ENCODE measurements at regions not wholly inside any gene's neighbourhood (a gene's known extent, or its start where the extent isn't known, plus 50 kb on each side); places are given as distances from the start of the nearest gene placed in this dataset.

GRCh38 chr2:19114126-19114525 lies 244.3 kb downstream of the OSR1 start:
- Histone ChIP-seq H3K9me3 (ENCODE audit: control insufficient read depth in 2 of 3, low read length in 3 of 3) (no peaks in the 10 kb centered on the region), H3K36me3 (ENCODE audit: control insufficient read depth in 2 of 3, insufficient read depth in 3 of 3, low read length in 3 of 3) (no peaks in the 10 kb centered on the region), H3K27ac (ENCODE audit: low read depth, low read length) (no peak overlapping the region), H3K27me3 (ENCODE audit: control insufficient read depth in 2 of 2, insufficient read depth in 2 of 2, low read length in 2 of 2) (no peaks in the 10 kb centered on the region), H3K4me1 (ENCODE audit: control insufficient read depth in 2 of 2, insufficient read depth in 2 of 2, low read length in 2 of 2) (no peaks in the 10 kb centered on the region), H3K4me3 (ENCODE audit: low read length) (no peak overlapping the region)
- Mint-ChIP-seq H3K4me1 (no peaks in the 10 kb centered on the region), H3K9me3 (peaks cover 0 to 9% (median 2%) of the 10 kb centered on the region in 11 donors), H3K27me3 (peaks cover 0 to 8% (median 4%) of the 10 kb centered on the region in 5 donors), H3K36me3 (peaks cover 0 to 5% (median 0%) of the 10 kb centered on the region in 5 donors), H3K27ac (no peak overlapping the region), H3K4me3 (no peak overlapping the region)
- ChIA-PET POLR2A (no interaction called here), CTCF (no interaction called here)
- intact Hi-C loops (cut with micrococcal nuclease): no loop called here
- ATAC-seq (no peak), DNase-seq (no peak)

DNA sequence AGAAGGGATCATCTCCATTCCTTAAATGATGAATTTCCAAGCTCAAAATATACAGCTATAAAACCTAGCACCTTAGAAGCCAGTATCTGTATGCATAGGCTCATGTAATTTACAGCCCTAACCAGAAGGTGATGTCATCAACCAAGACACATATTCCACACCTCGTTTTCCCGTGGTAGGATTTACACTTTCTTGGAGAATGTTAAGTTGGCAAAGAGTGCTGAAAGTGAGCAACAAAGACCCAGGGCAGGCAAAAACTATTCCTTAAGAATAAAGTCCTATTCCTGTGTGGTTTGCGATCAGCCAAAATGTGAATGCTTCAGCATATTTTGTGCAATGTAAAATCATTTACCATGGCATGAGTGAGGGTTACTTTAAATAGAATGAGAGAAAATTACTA lies 247.1 kb downstream of the OSR1 start:
- intact Hi-C loops (cut with micrococcal nuclease): no loop called here
- DNase-seq (no peak), ATAC-seq (no peak)
- no peaks in the 10 kb centered on the region for H3K4me1 ChIP-seq (ENCODE audit: control insufficient read depth in 2 of 2, insufficient read depth in 2 of 2, low read length in 2 of 2)
- Mint-ChIP-seq H3K27me3 (peaks cover 0 to 10% (median 5%) of the 10 kb centered on the region in 5 donors), H3K36me3 (no peaks in the 10 kb centered on the region), H3K4me3 (no peak overlapping the region), H3K4me1 (no peaks in the 10 kb centered on the region), H3K27ac (no peak overlapping the region), H3K9me3 (peaks cover 0 to 3% (median 0%) of the 10 kb centered on the region in 11 donors)
- ChIA-PET POLR2A (no interaction called here), CTCF (no interaction called here)
- no peak overlapping the region for H3K27ac ChIP-seq (ENCODE audit: low read depth, low read length)
- no peak overlapping the region for H3K4me3 ChIP-seq (ENCODE audit: low read length)
- no peaks in the 10 kb centered on the region for H3K9me3 ChIP-seq (ENCODE audit: control insufficient read depth in 2 of 3, low read length in 3 of 3)
- H3K36me3 ChIP-seq (ENCODE audit: control insufficient read depth in 2 of 3, insufficient read depth in 3 of 3, low read length in 3 of 3): no peaks in the 10 kb centered on the region
- no peaks in the 10 kb centered on the region for H3K27me3 ChIP-seq (ENCODE audit: control insufficient read depth in 2 of 2, insufficient read depth in 2 of 2, low read length in 2 of 2)

DNA sequence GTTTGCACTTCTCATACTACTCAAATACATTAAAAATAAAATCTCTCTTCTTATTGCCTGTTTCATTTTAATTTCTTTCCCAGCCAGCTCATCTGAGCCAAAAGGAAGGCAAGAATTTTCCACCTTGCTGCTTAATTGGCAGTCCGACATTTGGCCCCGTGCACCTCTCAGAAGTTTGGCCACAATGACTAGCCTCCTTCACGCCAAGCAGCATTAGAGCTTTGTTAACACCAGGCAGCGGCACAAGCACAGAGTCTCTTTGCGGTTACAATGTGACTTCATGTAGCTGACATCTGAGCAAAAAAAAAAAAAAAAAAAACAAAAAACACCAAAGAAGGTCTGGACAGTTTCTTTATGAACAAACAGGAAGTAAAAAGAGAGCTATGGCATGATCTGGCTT lies 248.9 kb downstream of the OSR1 start:
- ATAC-seq: no peak
- Histone ChIP-seq H3K27me3 (ENCODE audit: control insufficient read depth in 2 of 2, insufficient read depth in 2 of 2, low read length in 2 of 2) (no peaks in the 10 kb centered on the region), H3K27ac (ENCODE audit: low read depth, low read length) (no peak overlapping the region), H3K9me3 (ENCODE audit: control insufficient read depth in 2 of 3, low read length in 3 of 3) (no peaks in the 10 kb centered on the region), H3K36me3 (ENCODE audit: control insufficient read depth in 2 of 3, insufficient read depth in 3 of 3, low read length in 3 of 3) (no peaks in the 10 kb centered on the region), H3K4me1 (ENCODE audit: control insufficient read depth in 2 of 2, insufficient read depth in 2 of 2, low read length in 2 of 2) (no peaks in the 10 kb centered on the region), H3K4me3 (ENCODE audit: low read length) (no peak overlapping the region)
- no peak for DNase-seq
- CTCF ChIA-PET: no interaction called here
- H3K9me3 Mint-ChIP-seq: peaks cover 0 to 3% (median 0%) of the 10 kb centered on the region in 11 donors
- H3K4me3 Mint-ChIP-seq: no peak overlapping the region
- intact Hi-C loops (cut with micrococcal nuclease): no loop called here
- POLR2A ChIA-PET: no interaction called here
- no peaks in the 10 kb centered on the region for H3K4me1 Mint-ChIP-seq
- no peak overlapping the region for H3K27ac Mint-ChIP-seq
- H3K36me3 Mint-ChIP-seq: no peaks in the 10 kb centered on the region
- H3K27me3 Mint-ChIP-seq: peaks cover 0 to 10% (median 5%) of the 10 kb centered on the region in 5 donors

DNA sequence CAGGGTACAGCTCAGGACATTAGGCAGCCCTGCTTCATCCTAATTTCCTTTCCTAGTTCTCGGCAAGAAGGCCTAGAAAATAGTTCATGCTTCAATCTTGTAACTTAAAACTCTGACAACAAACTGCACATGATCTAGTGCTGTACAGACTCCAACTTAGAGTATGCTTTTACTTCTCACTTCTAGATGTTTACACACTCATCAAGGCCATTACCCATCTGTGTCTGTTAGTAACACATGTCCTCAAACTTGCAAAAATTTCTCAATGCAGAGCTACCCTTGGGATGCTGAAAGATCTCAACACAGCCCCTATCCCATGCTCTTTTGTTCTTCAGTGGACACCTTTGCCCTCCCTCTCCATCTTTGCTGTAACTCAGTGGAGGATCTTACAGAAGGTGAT lies 252.0 kb downstream of the OSR1 start:
- Histone ChIP-seq H3K36me3 (ENCODE audit: control insufficient read depth in 2 of 3, insufficient read depth in 3 of 3, low read length in 3 of 3) (no peaks in the 10 kb centered on the region), H3K4me1 (ENCODE audit: control insufficient read depth in 2 of 2, insufficient read depth in 2 of 2, low read length in 2 of 2) (no peaks in the 10 kb centered on the region), H3K4me3 (ENCODE audit: low read length) (no peak overlapping the region), H3K9me3 (ENCODE audit: control insufficient read depth in 2 of 3, low read length in 3 of 3) (no peaks in the 10 kb centered on the region), H3K27me3 (ENCODE audit: control insufficient read depth in 2 of 2, insufficient read depth in 2 of 2, low read length in 2 of 2) (no peaks in the 10 kb centered on the region), H3K27ac (ENCODE audit: low read depth, low read length) (no peak overlapping the region)
- peaks cover 0 to 3% (median 0%) of the 10 kb centered on the region in 11 donors for H3K9me3 Mint-ChIP-seq
- intact Hi-C loops (cut with micrococcal nuclease): no loop called here
- DNase-seq (no peak), ATAC-seq (no peak)
- H3K36me3 Mint-ChIP-seq: no peaks in the 10 kb centered on the region
- H3K27me3 Mint-ChIP-seq: peaks cover 0 to 7% (median 5%) of the 10 kb centered on the region in 5 donors
- H3K4me1 Mint-ChIP-seq: no peaks in the 10 kb centered on the region
- CTCF ChIA-PET: no interaction called here
- H3K27ac Mint-ChIP-seq: no peak overlapping the region
- H3K4me3 Mint-ChIP-seq: no peak overlapping the region
- POLR2A ChIA-PET: no interaction called here

- Mint-ChIP-seq H3K4me1 (no peaks in the 10 kb centered on the region), H3K4me3 (no peak overlapping the region), H3K27me3 (peaks cover 0 to 7% (median 5%) of the 10 kb centered on the region in 5 donors), H3K36me3 (no peaks in the 10 kb centered on the region), H3K9me3 (peaks cover 0 to 3% (median 0%) of the 10 kb centered on the region in 11 donors), H3K27ac (no peak overlapping the region)
- no peaks in the 10 kb centered on the region for H3K27me3 ChIP-seq (ENCODE audit: control insufficient read depth in 2 of 2, insufficient read depth in 2 of 2, low read length in 2 of 2)
- ChIA-PET CTCF (no interaction called here), POLR2A (no interaction called here)
- no peaks in the 10 kb centered on the region for H3K4me1 ChIP-seq (ENCODE audit: control insufficient read depth in 2 of 2, insufficient read depth in 2 of 2, low read length in 2 of 2)
- H3K9me3 ChIP-seq (ENCODE audit: control insufficient read depth in 2 of 3, low read length in 3 of 3): no peaks in the 10 kb centered on the region
- DNase-seq (no peak), ATAC-seq (no peak)
- H3K4me3 ChIP-seq (ENCODE audit: low read length): no peak overlapping the region
- intact Hi-C loops (cut with micrococcal nuclease): no loop called here
- no peaks in the 10 kb centered on the region for H3K36me3 ChIP-seq (ENCODE audit: control insufficient read depth in 2 of 3, insufficient read depth in 3 of 3, low read length in 3 of 3)
- H3K27ac ChIP-seq (ENCODE audit: low read depth, low read length): no peak overlapping the region
These were observed 253.9 kb downstream of the OSR1 start for GRCh38 chr2:19104503-19104902.

DNA sequence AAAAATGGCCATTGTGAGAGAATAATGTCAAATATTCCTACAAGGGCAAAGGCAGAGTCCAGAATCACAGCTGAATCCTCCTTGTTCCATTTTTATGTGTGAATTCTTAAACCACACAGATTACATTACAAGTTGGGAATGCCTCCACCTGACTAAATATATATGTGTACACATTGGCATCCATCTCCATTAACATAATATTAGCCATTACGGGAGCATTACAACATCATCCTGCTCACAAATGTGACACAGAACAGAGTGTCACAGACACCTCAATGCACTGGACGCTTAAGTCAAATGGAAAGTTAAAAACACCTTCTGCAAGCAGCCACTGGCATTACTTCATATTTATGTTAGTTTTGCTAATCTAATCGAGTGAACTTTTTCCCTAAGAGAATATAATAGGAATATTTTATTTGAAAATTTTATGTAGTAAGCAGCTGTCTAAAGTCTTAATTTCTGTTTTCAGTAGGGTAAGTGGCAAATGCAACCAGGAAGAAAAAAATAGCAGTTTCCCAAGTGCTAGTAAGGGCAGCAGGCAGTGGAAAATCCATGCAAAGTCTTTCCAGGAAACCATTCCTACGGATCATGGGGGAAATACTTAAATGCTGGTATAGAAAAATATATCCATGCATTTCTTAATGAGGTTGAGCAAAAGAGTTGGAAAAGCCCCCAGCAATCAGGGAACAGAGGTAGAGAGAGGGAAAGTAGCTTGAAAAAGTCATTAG lies 255.6 kb downstream of the OSR1 start:
- H3K4me1 Mint-ChIP-seq: no peaks in the 10 kb centered on the region
- no peak for DNase-seq
- Histone ChIP-seq H3K9me3 (ENCODE audit: control insufficient read depth in 2 of 3, low read length in 3 of 3) (no peaks in the 10 kb centered on the region), H3K4me1 (ENCODE audit: control insufficient read depth in 2 of 2, insufficient read depth in 2 of 2, low read length in 2 of 2) (no peaks in the 10 kb centered on the region), H3K27ac (ENCODE audit: low read depth, low read length) (no peak overlapping the region), H3K27me3 (ENCODE audit: control insufficient read depth in 2 of 2, insufficient read depth in 2 of 2, low read length in 2 of 2) (no peaks in the 10 kb centered on the region), H3K4me3 (ENCODE audit: low read length) (no peak overlapping the region), H3K36me3 (ENCODE audit: control insufficient read depth in 2 of 3, insufficient read depth in 3 of 3, low read length in 3 of 3) (no peaks in the 10 kb centered on the region)
- peaks cover 0 to 6% (median 0%) of the 10 kb centered on the region in 5 donors for H3K27me3 Mint-ChIP-seq
- CTCF ChIA-PET: no interaction called here
- no peak for ATAC-seq
- H3K9me3 Mint-ChIP-seq: peaks cover 0 to 3% (median 0%) of the 10 kb centered on the region in 11 donors
- no peak overlapping the region for H3K4me3 Mint-ChIP-seq
- no peak overlapping the region for H3K27ac Mint-ChIP-seq
- H3K36me3 Mint-ChIP-seq: no peaks in the 10 kb centered on the region
- POLR2A ChIA-PET: no interaction called here
- intact Hi-C loops (cut with micrococcal nuclease): no loop called here

DNA sequence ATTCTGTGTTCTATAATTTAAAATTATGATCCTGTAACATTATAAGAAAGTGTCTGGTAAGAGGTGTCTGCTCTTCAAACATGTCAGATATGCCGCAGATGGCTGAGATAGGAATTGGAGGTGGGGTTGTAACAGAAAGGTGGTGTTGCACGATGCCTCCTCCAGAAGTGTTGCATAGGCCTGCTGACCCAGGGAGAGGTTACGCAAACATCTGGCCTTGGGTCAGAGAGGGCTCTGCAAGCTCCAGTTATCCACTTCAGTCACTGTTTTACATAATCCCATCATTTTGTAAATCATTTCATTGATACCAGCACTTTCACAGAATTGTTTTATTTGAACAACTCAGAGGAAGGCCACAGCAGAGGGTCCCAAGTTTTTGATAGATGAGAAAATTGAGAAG lies 256.5 kb downstream of the OSR1 start:
- no peaks in the 10 kb centered on the region for H3K9me3 ChIP-seq (ENCODE audit: control insufficient read depth in 2 of 3, low read length in 3 of 3)
- H3K27ac ChIP-seq (ENCODE audit: low read depth, low read length): no peak overlapping the region
- Mint-ChIP-seq H3K4me3 (no peak overlapping the region), H3K27me3 (peaks cover 0 to 6% (median 0%) of the 10 kb centered on the region in 5 donors), H3K27ac (no peak overlapping the region), H3K9me3 (peaks cover 0 to 3% (median 0%) of the 10 kb centered on the region in 11 donors), H3K4me1 (no peaks in the 10 kb centered on the region), H3K36me3 (no peaks in the 10 kb centered on the region)
- POLR2A ChIA-PET: no interaction called here
- CTCF ChIA-PET: no interaction called here
- DNase-seq (no peak), ATAC-seq (no peak)
- intact Hi-C loops (cut with micrococcal nuclease): no loop called here
- H3K4me1 ChIP-seq (ENCODE audit: control insufficient read depth in 2 of 2, insufficient read depth in 2 of 2, low read length in 2 of 2): no peaks in the 10 kb centered on the region
- no peak overlapping the region for H3K4me3 ChIP-seq (ENCODE audit: low read length)
- no peaks in the 10 kb centered on the region for H3K27me3 ChIP-seq (ENCODE audit: control insufficient read depth in 2 of 2, insufficient read depth in 2 of 2, low read length in 2 of 2)
- no peaks in the 10 kb centered on the region for H3K36me3 ChIP-seq (ENCODE audit: control insufficient read depth in 2 of 3, insufficient read depth in 3 of 3, low read length in 3 of 3)
